Subcutaneous abdominal adipose tissue (tissue), 5 donors: ENCODE measurements at regions not wholly inside any gene's neighbourhood (a gene's known extent, or its start where the extent isn't known, plus 50 kb on each side); places are given as distances from the start of the nearest gene placed in this dataset.

Source experiments
- H3K27ac ChIP-seq: one replicate; pipeline ENCODE4 v1.7.0; 2013; ENCODE audit warnings: low read depth, mild to moderate bottlenecking, inconsistent platforms, low read length, moderate library complexity
- H3K27me3 ChIP-seq, 5 donors: one replicate each; pipeline ENCODE4 v1.7.0; 2013; ENCODE audit warnings: low read length in 5 of 5, inconsistent platforms in 1 of 5; ENCODE audit not compliant: control insufficient read depth in 5 of 5, insufficient read depth in 4 of 5
- H3K36me3 ChIP-seq, 5 donors: one replicate each; pipeline ENCODE4 v1.7.0; 2013; ENCODE audit warnings: low read length in 5 of 5; ENCODE audit not compliant: control insufficient read depth in 5 of 5, insufficient read depth in 5 of 5
- H3K4me1 ChIP-seq, 5 donors: one replicate each; pipeline ENCODE4 v1.7.0; 2013; ENCODE audit warnings: low read length in 5 of 5, mild to moderate bottlenecking in 3 of 5, moderate library complexity in 1 of 5; ENCODE audit not compliant: control insufficient read depth in 5 of 5, insufficient read depth in 5 of 5
- H3K4me3 ChIP-seq, 5 donors: one replicate each; pipeline ENCODE4 v1.7.0; 2013; ENCODE audit warnings: low read length in 5 of 5, low read depth in 1 of 5
- H3K9ac ChIP-seq, 5 donors: one replicate each; pipeline ENCODE4 v1.7.0; 2013; ENCODE audit warnings: low read length in 5 of 5, mild to moderate bottlenecking in 4 of 5, moderate library complexity in 3 of 5
- H3K9me3 ChIP-seq, 5 donors: one replicate each; pipeline ENCODE4 v1.7.0; 2013; ENCODE audit warnings: low read length in 5 of 5; ENCODE audit not compliant: control insufficient read depth in 5 of 5
- donor health status: healthy.
- donor health status: healthy.
- donor health status: healthy.
- donor health status: healthy.
- donor health status: healthy.

- no peak overlapping the region for H3K4me3 ChIP-seq
- no peak overlapping the region for H3K9ac ChIP-seq
- no peaks in the 10 kb centered on the region for H3K9me3 ChIP-seq
- no peaks in the 10 kb centered on the region for H3K4me1 ChIP-seq
- no peaks in the 10 kb centered on the region for H3K36me3 ChIP-seq
- H3K27ac ChIP-seq: no peak overlapping the region
- H3K27me3 ChIP-seq: no peaks in the 10 kb centered on the region
Observed at GRCh38 chr18:40751186-40751585, 1203.8 kb upstream of the PIK3C3 start.

DNA sequence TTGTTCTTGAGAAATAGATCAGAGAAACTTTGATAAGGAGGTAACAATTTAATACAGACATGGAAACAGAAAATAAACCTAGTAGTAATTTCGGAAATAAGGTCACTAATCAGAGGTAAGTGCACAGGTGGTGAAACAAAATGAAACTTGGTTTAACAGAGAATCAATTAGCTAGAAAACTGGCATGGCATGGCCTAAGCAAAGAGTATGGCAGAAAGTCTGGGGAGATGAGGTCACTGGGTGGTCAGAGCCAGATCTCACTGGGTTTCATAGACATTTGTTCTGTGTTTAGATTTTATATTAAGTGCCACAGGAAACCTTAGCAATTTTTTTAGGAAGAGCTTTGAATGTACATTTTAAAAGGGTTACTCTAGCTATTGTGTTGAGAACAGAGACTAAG, 1216.0 kb upstream of the PIK3C3 start:
- H3K4me1 ChIP-seq: no peaks in the 10 kb centered on the region
- no peaks in the 10 kb centered on the region for H3K27me3 ChIP-seq
- H3K36me3 ChIP-seq: no peaks in the 10 kb centered on the region
- no peak overlapping the region for H3K27ac ChIP-seq
- no peak overlapping the region for H3K4me3 ChIP-seq
- H3K9ac ChIP-seq: no peak overlapping the region
- no peaks in the 10 kb centered on the region for H3K9me3 ChIP-seq

DNA sequence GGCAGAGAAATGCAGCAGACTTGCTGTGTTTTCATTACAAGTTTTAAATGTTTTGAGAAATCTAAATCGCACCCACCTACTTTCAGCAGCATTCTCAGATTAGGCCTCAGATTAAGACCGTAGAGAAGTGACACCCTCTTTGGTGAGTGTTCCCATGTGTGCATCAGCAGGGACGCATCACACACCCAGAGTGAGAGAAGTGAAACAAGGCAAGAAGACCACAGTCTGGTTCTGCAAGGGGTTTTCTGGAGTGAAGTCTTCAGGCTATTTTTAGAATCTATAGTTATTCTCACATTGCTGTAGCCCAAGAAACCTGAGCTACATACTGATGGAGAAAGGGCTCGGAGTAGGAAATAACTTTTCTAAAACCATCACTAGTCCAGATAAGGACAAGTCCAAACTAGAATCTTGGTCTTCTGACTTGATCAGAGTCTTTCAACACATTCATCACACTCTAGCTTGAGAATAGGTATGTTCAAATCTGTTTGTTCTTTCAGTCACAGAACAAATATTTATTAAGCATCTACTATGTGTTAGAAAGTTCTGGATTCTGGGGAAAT, 1216.6 kb upstream of the PIK3C3 start:
- H3K27ac ChIP-seq: no peak overlapping the region
- no peak overlapping the region for H3K9ac ChIP-seq
- no peak overlapping the region for H3K4me3 ChIP-seq
- no peaks in the 10 kb centered on the region for H3K9me3 ChIP-seq
- no peaks in the 10 kb centered on the region for H3K36me3 ChIP-seq
- H3K27me3 ChIP-seq: no peaks in the 10 kb centered on the region
- no peaks in the 10 kb centered on the region for H3K4me1 ChIP-seq

DNA sequence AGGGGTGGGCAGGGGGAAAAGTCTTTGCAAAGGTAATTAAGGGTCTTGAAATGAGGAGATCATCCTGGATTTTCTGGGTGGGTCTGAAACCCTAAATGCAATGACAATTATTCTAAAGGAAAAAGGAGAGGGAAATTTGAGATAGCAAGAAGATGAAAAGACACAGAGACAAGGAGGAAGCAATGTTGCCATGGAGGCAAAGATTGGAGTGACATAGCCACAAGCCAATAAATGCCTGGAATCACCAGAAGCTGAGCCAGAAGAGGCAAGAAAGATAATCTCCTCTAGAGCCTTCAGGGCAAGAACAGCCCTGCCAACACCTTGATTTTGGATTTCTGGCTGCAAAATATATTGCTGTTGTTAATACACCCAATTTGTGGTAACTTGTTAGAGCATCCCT, 1246.3 kb upstream of the PIK3C3 start:
- H3K4me1 ChIP-seq: no peaks in the 10 kb centered on the region
- H3K9me3 ChIP-seq: no peaks in the 10 kb centered on the region
- H3K9ac ChIP-seq: no peak overlapping the region
- no peaks in the 10 kb centered on the region for H3K36me3 ChIP-seq
- H3K27ac ChIP-seq: no peak overlapping the region
- no peaks in the 10 kb centered on the region for H3K27me3 ChIP-seq
- H3K4me3 ChIP-seq: no peak overlapping the region

DNA sequence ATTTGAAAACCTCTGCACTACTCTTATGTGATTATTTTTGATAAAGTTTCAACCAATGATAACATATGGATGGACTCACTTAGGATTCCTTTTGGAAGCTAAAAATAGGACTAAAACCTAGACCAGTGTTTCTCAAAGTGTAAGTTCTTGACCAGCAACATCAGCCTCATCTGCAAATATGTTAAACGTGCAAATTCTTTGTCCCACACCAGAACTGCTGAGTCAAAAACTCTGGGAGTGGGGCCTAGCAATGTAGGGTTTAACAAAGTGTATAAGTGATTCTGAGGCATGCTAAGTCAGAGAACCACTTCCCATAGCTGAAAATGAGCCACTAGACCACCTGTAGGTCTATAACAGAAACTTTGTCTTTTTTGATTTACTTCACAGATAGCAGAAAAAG, 1247.2 kb upstream of the PIK3C3 start:
- Histone ChIP-seq H3K27ac (no peak overlapping the region), H3K36me3 (no peaks in the 10 kb centered on the region), H3K9me3 (no peaks in the 10 kb centered on the region), H3K27me3 (no peaks in the 10 kb centered on the region), H3K4me3 (no peak overlapping the region), H3K4me1 (no peaks in the 10 kb centered on the region), H3K9ac (no peak overlapping the region)

DNA sequence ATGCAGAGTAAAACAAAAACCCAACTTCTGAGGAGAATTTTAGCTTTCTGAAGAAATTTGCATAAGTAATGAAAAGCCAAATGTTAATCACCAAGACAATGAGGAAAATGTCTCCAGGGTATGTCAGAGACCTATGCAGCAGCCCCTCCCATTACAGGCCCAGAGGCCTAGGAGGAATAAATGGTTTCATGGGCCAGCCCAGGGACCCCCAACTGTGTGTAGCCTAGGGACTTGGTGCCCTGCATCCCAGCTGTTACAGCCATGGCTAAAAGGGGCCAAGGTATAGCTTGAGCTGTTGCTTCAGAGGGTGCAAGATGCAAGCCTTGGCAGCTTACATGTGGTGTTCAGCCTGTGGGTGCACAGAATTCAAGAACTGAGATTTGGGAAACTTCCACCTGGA, 1256.9 kb upstream of the PIK3C3 start:
- H3K9ac ChIP-seq: no peak overlapping the region

DNA sequence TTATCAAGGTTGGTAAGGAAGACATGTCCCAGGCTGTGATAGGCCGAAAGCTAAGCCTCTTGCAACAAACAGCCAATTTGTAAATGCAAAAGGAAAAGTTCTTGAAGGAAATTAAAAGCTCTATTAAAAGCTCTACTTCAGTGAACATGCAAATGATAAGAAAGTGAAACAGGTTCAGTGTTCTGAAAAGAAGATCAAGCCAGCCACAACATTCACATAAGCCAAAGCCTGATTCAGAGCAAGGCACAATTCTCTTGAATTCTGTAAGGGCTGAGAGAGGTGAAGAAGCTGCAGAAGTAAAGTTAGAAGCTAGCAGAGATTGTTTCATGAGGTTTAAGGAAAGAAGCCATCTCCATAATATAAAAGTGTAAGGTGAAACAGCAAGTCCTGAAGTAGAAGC, 1259.5 kb upstream of the PIK3C3 start:
- Histone ChIP-seq H3K27ac (no peak overlapping the region), H3K36me3 (no peaks in the 10 kb centered on the region), H3K4me3 (no peak overlapping the region)

More for the DNA sequence above, 1256.9 kb upstream of the PIK3C3 start:
- Histone ChIP-seq H3K27me3 (no peaks in the 10 kb centered on the region), H3K9me3 (peaks cover 0 to 6% (median 0%) of the 10 kb centered on the region in 5 donors), H3K4me3 (no peak overlapping the region), H3K36me3 (no peaks in the 10 kb centered on the region), H3K27ac (no peak overlapping the region), H3K4me1 (no peaks in the 10 kb centered on the region)

DNA sequence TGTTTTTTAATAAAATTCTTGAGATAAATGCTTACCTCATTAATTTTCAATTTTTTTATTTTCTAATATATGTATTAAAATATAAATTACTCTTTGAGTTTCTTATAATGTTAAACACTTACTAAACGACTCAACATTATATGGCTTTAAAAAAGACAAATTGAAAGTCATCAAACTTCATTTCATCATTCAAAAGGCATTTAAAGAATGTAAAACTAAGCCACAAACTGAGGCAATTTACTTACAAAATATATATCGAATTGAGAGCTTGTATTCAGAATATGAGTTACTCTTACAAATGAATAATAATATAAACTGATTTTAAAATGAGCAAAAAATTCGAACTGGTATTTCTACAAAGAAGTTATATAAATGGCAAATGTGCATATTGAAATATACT, 1262.2 kb upstream of the PIK3C3 start:
- Histone ChIP-seq H3K9ac (no peak overlapping the region), H3K36me3 (no peaks in the 10 kb centered on the region), H3K4me1 (no peaks in the 10 kb centered on the region)

More for the DNA sequence above, 1259.5 kb upstream of the PIK3C3 start:
- Histone ChIP-seq H3K9ac (no peak overlapping the region), H3K4me1 (no peaks in the 10 kb centered on the region), H3K9me3 (peaks cover 0 to 4% (median 0%) of the 10 kb centered on the region in 5 donors), H3K27me3 (no peaks in the 10 kb centered on the region)

DNA sequence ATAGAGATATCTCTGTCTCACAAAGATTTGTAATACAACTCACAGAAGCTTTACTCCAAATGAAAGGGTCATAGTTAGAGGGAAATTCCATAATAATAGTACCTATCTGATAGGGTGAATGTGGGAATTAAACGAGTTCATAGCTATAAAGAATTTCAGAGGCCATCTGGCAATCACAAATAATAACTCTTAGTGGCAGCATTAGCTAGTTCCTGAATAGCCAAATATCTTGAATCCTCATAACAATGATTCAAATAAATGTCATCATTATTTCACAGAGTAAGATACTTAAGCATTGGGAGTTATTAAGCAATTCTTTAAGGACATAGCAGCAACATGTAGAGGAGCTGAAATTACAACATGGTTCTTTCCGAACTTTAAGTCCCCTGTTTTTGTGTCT, 1265.0 kb upstream of the PIK3C3 start:
- Histone ChIP-seq H3K36me3 (no peaks in the 10 kb centered on the region), H3K27me3 (no peaks in the 10 kb centered on the region), H3K9ac (no peak overlapping the region), H3K4me3 (no peak overlapping the region), H3K9me3 (peaks cover 0 to 2% (median 0%) of the 10 kb centered on the region in 5 donors), H3K4me1 (no peaks in the 10 kb centered on the region), H3K27ac (no peak overlapping the region)

More for the DNA sequence above, 1262.2 kb upstream of the PIK3C3 start:
- Histone ChIP-seq H3K27me3 (no peaks in the 10 kb centered on the region), H3K4me3 (no peak overlapping the region), H3K27ac (no peak overlapping the region), H3K9me3 (no peaks in the 10 kb centered on the region)

DNA sequence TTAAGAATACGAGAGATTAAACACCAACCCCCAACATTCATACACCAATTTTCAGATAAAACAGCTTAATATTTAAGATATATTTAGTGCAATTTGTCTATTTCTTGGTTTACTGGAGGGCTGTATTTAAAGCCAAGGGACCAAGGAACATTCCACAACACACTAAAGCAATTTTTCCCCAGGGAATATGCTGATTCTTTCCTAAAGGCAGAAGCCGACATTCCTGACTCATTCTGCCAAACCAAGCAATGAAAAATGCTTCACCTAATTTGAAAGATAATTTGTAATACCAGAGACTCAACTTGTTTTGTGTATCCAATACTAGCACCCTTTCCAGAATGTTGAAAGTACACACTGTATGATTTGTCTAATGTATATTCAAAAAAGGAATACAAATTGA, 1267.6 kb upstream of the PIK3C3 start:
- Histone ChIP-seq H3K4me3 (no peak overlapping the region), H3K27me3 (no peaks in the 10 kb centered on the region), H3K36me3 (no peaks in the 10 kb centered on the region), H3K4me1 (no peaks in the 10 kb centered on the region), H3K9ac (no peak overlapping the region), H3K9me3 (peaks cover 0 to 2% (median 0%) of the 10 kb centered on the region in 5 donors), H3K27ac (no peak overlapping the region)

- no peak overlapping the region for H3K27ac ChIP-seq
- peaks cover 0 to 2% (median 0%) of the 10 kb centered on the region in 5 donors for H3K9me3 ChIP-seq
- no peaks in the 10 kb centered on the region for H3K27me3 ChIP-seq
- H3K9ac ChIP-seq: no peak overlapping the region
- no peak overlapping the region for H3K4me3 ChIP-seq
- H3K36me3 ChIP-seq: no peaks in the 10 kb centered on the region
- H3K4me1 ChIP-seq: no peaks in the 10 kb centered on the region
Observed at GRCh38 chr18:40686836-40687235, 1268.2 kb upstream of the PIK3C3 start.
